ENCODE measurements at regions not wholly inside any gene's neighbourhood (a gene's known extent, or its start where the extent isn't known, plus 50 kb on each side); places are given as distances from the start of the nearest gene placed in this dataset.

GRCh38 chr19:31112158-31112557, 237.1 kb downstream of the TSHZ3 start:
- FAIRE-seq (no peak), DNase-seq (ENCODE audit: insufficient read length, low spot score) (no peak)
- no peak for TF ChIP-seq SPI1 (IDR thresholded peaks at IDR 0.05; ENCODE audit: low read depth, low read length)
- no peak for TF ChIP-seq POLR2AphosphoS5 (IDR thresholded peaks at IDR 0.05; ENCODE audit: low read depth, low read length)
- TF ChIP-seq POU2F2 (IDR thresholded peaks at IDR 0.05; ENCODE audit: low read depth, low read length) = no peak
- TF ChIP-seq POLR2A (IDR thresholded peaks at IDR 0.05; ENCODE audit: low read depth, low read length) = no peak
- TF ChIP-seq PAX5 (IDR thresholded peaks at IDR 0.05; ENCODE audit: insufficient read depth, low read length, severe bottlenecking) = no peak
- TF ChIP-seq TAF1 (IDR thresholded peaks at IDR 0.05; ENCODE audit: low read depth, low read length) = no peak

GRCh38 chr19:31111741-31112140, 237.5 kb downstream of the TSHZ3 start:
- DNase-seq (ENCODE audit: insufficient read length, low spot score) = no peak
- TF ChIP-seq SPI1 (IDR thresholded peaks at IDR 0.05; ENCODE audit: low read depth, low read length) = no peak
- no peak for TF ChIP-seq TAF1 (IDR thresholded peaks at IDR 0.05; ENCODE audit: low read depth, low read length)
- TF ChIP-seq PAX5 (IDR thresholded peaks at IDR 0.05; ENCODE audit: insufficient read depth, low read length, severe bottlenecking) = no peak
- no peak for TF ChIP-seq POLR2A (IDR thresholded peaks at IDR 0.05; ENCODE audit: low read depth, low read length)
- TF ChIP-seq POLR2AphosphoS5 (IDR thresholded peaks at IDR 0.05; ENCODE audit: low read depth, low read length) = no peak
- no peak for TF ChIP-seq POU2F2 (IDR thresholded peaks at IDR 0.05; ENCODE audit: low read depth, low read length)
- FAIRE-seq = no peak

GRCh38 chr19:31110336-31110735, 238.9 kb downstream of the TSHZ3 start:
- FAIRE-seq = no peak
- no peak for DNase-seq (ENCODE audit: insufficient read length, low spot score)
- TF ChIP-seq SPI1 (IDR thresholded peaks at IDR 0.05; ENCODE audit: low read depth, low read length) (no peak), TAF1 (IDR thresholded peaks at IDR 0.05; ENCODE audit: low read depth, low read length) (no peak), PAX5 (IDR thresholded peaks at IDR 0.05; ENCODE audit: insufficient read depth, low read length, severe bottlenecking) (no peak), POLR2AphosphoS5 (IDR thresholded peaks at IDR 0.05; ENCODE audit: low read depth, low read length) (no peak), POU2F2 (IDR thresholded peaks at IDR 0.05; ENCODE audit: low read depth, low read length) (no peak), POLR2A (IDR thresholded peaks at IDR 0.05; ENCODE audit: low read depth, low read length) (no peak)

- TF ChIP-seq PAX5 (IDR thresholded peaks at IDR 0.05; ENCODE audit: insufficient read depth, low read length, severe bottlenecking) (no peak), TAF1 (IDR thresholded peaks at IDR 0.05; ENCODE audit: low read depth, low read length) (no peak), POLR2A (IDR thresholded peaks at IDR 0.05; ENCODE audit: low read depth, low read length) (no peak), POLR2AphosphoS5 (IDR thresholded peaks at IDR 0.05; ENCODE audit: low read depth, low read length) (no peak), POU2F2 (IDR thresholded peaks at IDR 0.05; ENCODE audit: low read depth, low read length) (no peak), SPI1 (IDR thresholded peaks at IDR 0.05; ENCODE audit: low read depth, low read length) (no peak)
- FAIRE-seq (no peak), DNase-seq (ENCODE audit: insufficient read length, low spot score) (no peak)
Observed at GRCh38 chr19:31109636-31110035, 239.6 kb downstream of the TSHZ3 start.

- FAIRE-seq (no peak), DNase-seq (ENCODE audit: insufficient read length, low spot score) (no peak)
- TF ChIP-seq SPI1 (IDR thresholded peaks at IDR 0.05; ENCODE audit: low read depth, low read length) (no peak), POLR2A (IDR thresholded peaks at IDR 0.05; ENCODE audit: low read depth, low read length) (no peak), POLR2AphosphoS5 (IDR thresholded peaks at IDR 0.05; ENCODE audit: low read depth, low read length) (no peak), PAX5 (IDR thresholded peaks at IDR 0.05; ENCODE audit: insufficient read depth, low read length, severe bottlenecking) (no peak), TAF1 (IDR thresholded peaks at IDR 0.05; ENCODE audit: low read depth, low read length) (no peak), POU2F2 (IDR thresholded peaks at IDR 0.05; ENCODE audit: low read depth, low read length) (no peak)
Observed at GRCh38 chr19:31107096-31107495, 242.1 kb downstream of the TSHZ3 start.

- no peak for FAIRE-seq
- TF ChIP-seq POLR2AphosphoS5 (IDR thresholded peaks at IDR 0.05; ENCODE audit: low read depth, low read length) = no peak
- no peak for TF ChIP-seq PAX5 (IDR thresholded peaks at IDR 0.05; ENCODE audit: insufficient read depth, low read length, severe bottlenecking)
- TF ChIP-seq POLR2A (IDR thresholded peaks at IDR 0.05; ENCODE audit: low read depth, low read length) = no peak
- no peak for TF ChIP-seq SPI1 (IDR thresholded peaks at IDR 0.05; ENCODE audit: low read depth, low read length)
- no peak for TF ChIP-seq POU2F2 (IDR thresholded peaks at IDR 0.05; ENCODE audit: low read depth, low read length)
- no peak for TF ChIP-seq TAF1 (IDR thresholded peaks at IDR 0.05; ENCODE audit: low read depth, low read length)
- no peak for DNase-seq (ENCODE audit: insufficient read length, low spot score)
Observed at GRCh38 chr19:31105761-31106160, 243.5 kb downstream of the TSHZ3 start.

- no peak for FAIRE-seq
- no peak for TF ChIP-seq TAF1 (IDR thresholded peaks at IDR 0.05; ENCODE audit: low read depth, low read length)
- no peak for TF ChIP-seq PAX5 (IDR thresholded peaks at IDR 0.05; ENCODE audit: insufficient read depth, low read length, severe bottlenecking)
- no peak for TF ChIP-seq POLR2A (IDR thresholded peaks at IDR 0.05; ENCODE audit: low read depth, low read length)
- no peak for TF ChIP-seq POU2F2 (IDR thresholded peaks at IDR 0.05; ENCODE audit: low read depth, low read length)
- TF ChIP-seq POLR2AphosphoS5 (IDR thresholded peaks at IDR 0.05; ENCODE audit: low read depth, low read length) = no peak
- TF ChIP-seq SPI1 (IDR thresholded peaks at IDR 0.05; ENCODE audit: low read depth, low read length) = no peak
- no peak for DNase-seq (ENCODE audit: insufficient read length, low spot score)
Observed at GRCh38 chr19:31104451-31104850, 244.8 kb downstream of the TSHZ3 start.

- no peak for DNase-seq (ENCODE audit: insufficient read length, low spot score)
- TF ChIP-seq POU2F2 (IDR thresholded peaks at IDR 0.05; ENCODE audit: low read depth, low read length) (no peak), TAF1 (IDR thresholded peaks at IDR 0.05; ENCODE audit: low read depth, low read length) (no peak), POLR2AphosphoS5 (IDR thresholded peaks at IDR 0.05; ENCODE audit: low read depth, low read length) (no peak), SPI1 (IDR thresholded peaks at IDR 0.05; ENCODE audit: low read depth, low read length) (no peak), POLR2A (IDR thresholded peaks at IDR 0.05; ENCODE audit: low read depth, low read length) (no peak), PAX5 (IDR thresholded peaks at IDR 0.05; ENCODE audit: insufficient read depth, low read length, severe bottlenecking) (no peak)
- no peak for FAIRE-seq
Observed at GRCh38 chr19:31103228-31103627, 246.0 kb downstream of the TSHZ3 start.

- no peak for DNase-seq (ENCODE audit: insufficient read length, low spot score)
- no peak for TF ChIP-seq PAX5 (IDR thresholded peaks at IDR 0.05; ENCODE audit: insufficient read depth, low read length, severe bottlenecking)
- no peak for TF ChIP-seq POU2F2 (IDR thresholded peaks at IDR 0.05; ENCODE audit: low read depth, low read length)
- no peak for TF ChIP-seq POLR2A (IDR thresholded peaks at IDR 0.05; ENCODE audit: low read depth, low read length)
- TF ChIP-seq SPI1 (IDR thresholded peaks at IDR 0.05; ENCODE audit: low read depth, low read length) = no peak
- no peak for TF ChIP-seq TAF1 (IDR thresholded peaks at IDR 0.05; ENCODE audit: low read depth, low read length)
- TF ChIP-seq POLR2AphosphoS5 (IDR thresholded peaks at IDR 0.05; ENCODE audit: low read depth, low read length) = no peak
- FAIRE-seq = no peak
Observed at GRCh38 chr19:31102674-31103073, 246.6 kb downstream of the TSHZ3 start.

- DNase-seq (ENCODE audit: insufficient read length, low spot score) (no peak), FAIRE-seq (no peak)
- no peak for TF ChIP-seq PAX5 (IDR thresholded peaks at IDR 0.05; ENCODE audit: insufficient read depth, low read length, severe bottlenecking)
- TF ChIP-seq SPI1 (IDR thresholded peaks at IDR 0.05; ENCODE audit: low read depth, low read length) = no peak
Observed at GRCh38 chr19:31100981-31101380, 248.3 kb downstream of the TSHZ3 start.
